VCaP (cell line): ENCODE measurements at regions not wholly inside any gene's neighbourhood (a gene's known extent, or its start where the extent isn't known, plus 50 kb on each side); places are given as distances from the start of the nearest gene placed in this dataset.

ENCODE experiments used
- H3K27ac ChIP-seq: fragments of 450-650 bp; 2 replicates; pipeline ENCODE4 v1.5.1; 2017
- TF ChIP-seq, protein P1 (sequence below): fragments of 450-650 bp; conservative IDR thresholded peaks from 2 replicates; pipeline ENCODE4 v1.5.1; 2017; ENCODE audit warnings: mild to moderate bottlenecking, moderate library complexity

DNA sequence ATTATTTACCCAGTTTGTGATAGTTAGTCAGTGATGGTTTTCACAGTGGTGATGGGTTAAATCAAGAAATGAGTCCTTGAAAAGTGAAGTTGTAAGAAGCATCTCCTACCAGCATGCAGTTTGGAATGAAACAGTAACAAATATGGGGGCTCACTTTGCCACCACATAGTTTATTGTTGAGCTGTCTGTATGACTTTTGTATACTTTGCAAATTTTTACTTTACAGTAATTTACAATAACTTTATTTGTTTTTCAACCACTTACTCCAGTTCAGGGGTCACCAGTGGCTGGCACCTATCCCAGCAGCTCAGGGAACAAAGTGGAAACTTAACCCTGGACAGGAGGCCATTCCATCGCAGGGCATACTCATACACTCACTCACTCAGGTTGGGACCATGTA, 64.5 kb upstream of the ANKRD50 start:
- no peak overlapping the region for H3K27ac ChIP-seq
- TF ChIP-seq, protein P1, sequence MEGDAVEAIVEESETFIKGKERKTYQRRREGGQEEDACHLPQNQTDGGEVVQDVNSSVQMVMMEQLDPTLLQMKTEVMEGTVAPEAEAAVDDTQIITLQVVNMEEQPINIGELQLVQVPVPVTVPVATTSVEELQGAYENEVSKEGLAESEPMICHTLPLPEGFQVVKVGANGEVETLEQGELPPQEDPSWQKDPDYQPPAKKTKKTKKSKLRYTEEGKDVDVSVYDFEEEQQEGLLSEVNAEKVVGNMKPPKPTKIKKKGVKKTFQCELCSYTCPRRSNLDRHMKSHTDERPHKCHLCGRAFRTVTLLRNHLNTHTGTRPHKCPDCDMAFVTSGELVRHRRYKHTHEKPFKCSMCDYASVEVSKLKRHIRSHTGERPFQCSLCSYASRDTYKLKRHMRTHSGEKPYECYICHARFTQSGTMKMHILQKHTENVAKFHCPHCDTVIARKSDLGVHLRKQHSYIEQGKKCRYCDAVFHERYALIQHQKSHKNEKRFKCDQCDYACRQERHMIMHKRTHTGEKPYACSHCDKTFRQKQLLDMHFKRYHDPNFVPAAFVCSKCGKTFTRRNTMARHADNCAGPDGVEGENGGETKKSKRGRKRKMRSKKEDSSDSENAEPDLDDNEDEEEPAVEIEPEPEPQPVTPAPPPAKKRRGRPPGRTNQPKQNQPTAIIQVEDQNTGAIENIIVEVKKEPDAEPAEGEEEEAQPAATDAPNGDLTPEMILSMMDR = no peak

DNA sequence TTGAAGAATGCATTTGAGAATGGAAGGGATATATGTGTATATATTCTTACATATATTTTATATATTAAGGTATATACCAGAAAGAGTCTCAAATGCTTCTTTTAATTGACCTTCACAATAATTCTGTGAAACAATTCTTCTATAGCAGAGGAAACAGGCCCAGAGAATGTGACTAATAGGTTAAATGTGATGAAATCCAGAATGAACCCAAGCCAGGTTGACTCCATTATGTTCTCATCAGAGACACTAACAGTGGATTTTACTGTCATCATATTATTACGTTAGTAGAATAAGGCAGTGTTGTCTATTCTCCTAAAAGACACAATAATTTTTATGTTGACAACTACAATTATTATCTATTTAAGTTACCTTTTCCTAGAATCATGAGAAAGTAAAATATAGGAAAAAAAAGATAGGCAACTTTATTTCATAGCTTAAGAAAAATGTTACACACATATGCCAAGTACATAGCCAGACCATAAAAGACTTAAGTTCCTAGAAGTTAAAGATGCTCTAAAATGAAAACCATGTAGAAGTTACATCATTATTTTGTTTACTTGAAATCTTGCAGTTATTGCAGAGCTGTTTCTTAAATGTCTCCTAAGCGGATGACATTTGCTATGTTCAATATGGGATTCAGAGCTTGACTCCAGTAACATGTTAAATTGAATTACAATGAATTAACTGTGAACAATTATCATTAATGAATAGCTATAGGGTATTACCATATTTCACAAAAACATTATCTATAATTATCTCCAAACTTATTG, 56.2 kb upstream of the ANKRD50 start:
- TF ChIP-seq, protein P1 = no peak
- H3K27ac ChIP-seq = no peak overlapping the region

DNA sequence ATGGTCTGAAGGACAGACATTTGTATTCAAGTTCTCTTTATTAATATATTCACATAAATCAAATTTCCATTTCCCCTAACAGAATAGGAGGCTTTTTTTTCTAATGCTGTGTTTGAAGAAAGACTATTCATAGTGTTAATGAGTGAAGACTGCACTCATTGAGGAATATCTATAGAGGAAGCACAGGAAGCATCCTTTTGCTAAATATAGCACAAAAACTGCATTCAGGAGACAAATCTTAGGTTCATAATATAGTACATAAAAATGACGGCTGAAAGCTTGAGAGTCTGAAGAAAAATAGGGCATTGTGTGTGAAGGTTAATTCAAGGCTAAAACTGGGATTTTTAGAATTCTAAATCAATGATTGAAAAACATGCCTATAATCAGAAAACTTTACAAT, 50.4 kb upstream of the ANKRD50 start:
- TF ChIP-seq, protein P1 = no peak

More for the DNA sequence above, 50.4 kb upstream of the ANKRD50 start:
- no peak overlapping the region for H3K27ac ChIP-seq
